PC-9 (cell line): ENCODE measurements at regions not wholly inside any gene's neighbourhood (a gene's known extent, or its start where the extent isn't known, plus 50 kb on each side); places are given as distances from the start of the nearest gene placed in this dataset.

Experiments
- EZH2 ChIP-seq: fragments of 200-600 bp; sonication (generic); IDR thresholded peaks from 2 replicates; pipeline ENCODE4 v1.8.0; 2017; ENCODE audit warnings: antibody characterized with exemption, low read depth
- TF ChIP-seq, protein P1 (sequence below): fragments of 200-600 bp; sonication (generic); conservative IDR thresholded peaks from 2 replicates; pipeline ENCODE4 v1.6.1; 2017; ENCODE audit warnings: mixed run types, antibody characterized with exemption, mild to moderate bottlenecking, moderate library complexity

DNA sequence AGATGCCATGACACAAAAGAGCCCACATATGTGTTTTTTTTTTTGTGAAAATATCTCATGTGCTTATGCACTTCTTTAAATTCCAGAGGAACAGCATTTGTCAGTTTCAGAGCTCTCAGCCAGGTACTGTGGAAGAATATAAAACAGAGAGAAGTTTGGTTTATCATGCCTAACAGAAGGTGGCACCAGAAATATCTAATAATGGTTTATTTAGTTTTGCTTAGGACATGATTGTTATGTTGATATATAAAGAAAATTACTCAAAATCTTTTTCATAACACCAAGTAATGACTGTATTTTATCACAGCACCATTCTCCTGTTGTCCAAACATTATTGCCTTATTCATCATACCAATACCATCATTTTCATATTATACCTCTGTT is 455.6 kb upstream of the ACTBL2 start:
- TF ChIP-seq, protein P1, sequence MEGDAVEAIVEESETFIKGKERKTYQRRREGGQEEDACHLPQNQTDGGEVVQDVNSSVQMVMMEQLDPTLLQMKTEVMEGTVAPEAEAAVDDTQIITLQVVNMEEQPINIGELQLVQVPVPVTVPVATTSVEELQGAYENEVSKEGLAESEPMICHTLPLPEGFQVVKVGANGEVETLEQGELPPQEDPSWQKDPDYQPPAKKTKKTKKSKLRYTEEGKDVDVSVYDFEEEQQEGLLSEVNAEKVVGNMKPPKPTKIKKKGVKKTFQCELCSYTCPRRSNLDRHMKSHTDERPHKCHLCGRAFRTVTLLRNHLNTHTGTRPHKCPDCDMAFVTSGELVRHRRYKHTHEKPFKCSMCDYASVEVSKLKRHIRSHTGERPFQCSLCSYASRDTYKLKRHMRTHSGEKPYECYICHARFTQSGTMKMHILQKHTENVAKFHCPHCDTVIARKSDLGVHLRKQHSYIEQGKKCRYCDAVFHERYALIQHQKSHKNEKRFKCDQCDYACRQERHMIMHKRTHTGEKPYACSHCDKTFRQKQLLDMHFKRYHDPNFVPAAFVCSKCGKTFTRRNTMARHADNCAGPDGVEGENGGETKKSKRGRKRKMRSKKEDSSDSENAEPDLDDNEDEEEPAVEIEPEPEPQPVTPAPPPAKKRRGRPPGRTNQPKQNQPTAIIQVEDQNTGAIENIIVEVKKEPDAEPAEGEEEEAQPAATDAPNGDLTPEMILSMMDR, result no peak
- TF ChIP-seq EZH2, result no peak
